ENCODE measurements at regions not wholly inside any gene's neighbourhood (a gene's known extent, or its start where the extent isn't known, plus 50 kb on each side); places are given as distances from the start of the nearest gene placed in this dataset.

GRCh38 chr5:31100047-31100575 is 93.4 kb upstream of the CDH6 start:
- no peak for TF ChIP-seq CTCF (IDR thresholded peaks at IDR 0.05; ENCODE audit: insufficient read depth, low read depth, low read length, missing control alignments)
- DNase-seq (ENCODE audit: low read depth) = no peak
- no peak overlapping the region for H3K4me3 ChIP-seq (ENCODE audit: low read length)

- no peak overlapping the region for H3K4me3 ChIP-seq (ENCODE audit: low read length)
- TF ChIP-seq CTCF (IDR thresholded peaks at IDR 0.05; ENCODE audit: insufficient read depth, low read depth, low read length, missing control alignments) = no peak
- DNase-seq (ENCODE audit: low read depth) = peak; percentile 83
Observed at GRCh38 chr5:31098811-31099210, 94.7 kb upstream of the CDH6 start.

GRCh38 chr5:31097851-31098250 is 95.6 kb upstream of the CDH6 start:
- no peak for TF ChIP-seq CTCF (IDR thresholded peaks at IDR 0.05; ENCODE audit: insufficient read depth, low read depth, low read length, missing control alignments)
- no peak for DNase-seq (ENCODE audit: low read depth)

GRCh38 chr5:31096238-31096865 is 97.1 kb upstream of the CDH6 start:
- peak; percentile 54 for DNase-seq (ENCODE audit: low read depth)
- H3K4me3 ChIP-seq (ENCODE audit: low read length) = no peak overlapping the region
- no peak for TF ChIP-seq CTCF (IDR thresholded peaks at IDR 0.05; ENCODE audit: insufficient read depth, low read depth, low read length, missing control alignments)

More at GRCh38 chr5:31097851-31098250, 95.6 kb upstream of the CDH6 start:
- H3K4me3 ChIP-seq (ENCODE audit: low read length) = no peak overlapping the region

GRCh38 chr5:31095796-31096195 is 97.7 kb upstream of the CDH6 start:
- DNase-seq (ENCODE audit: low read depth) = no peak
- no peak for TF ChIP-seq CTCF (IDR thresholded peaks at IDR 0.05; ENCODE audit: insufficient read depth, low read depth, low read length, missing control alignments)
- no peak overlapping the region for H3K4me3 ChIP-seq (ENCODE audit: low read length)

GRCh38 chr5:31091501-31091900 is 102.0 kb upstream of the CDH6 start:
- H3K4me3 ChIP-seq (ENCODE audit: low read length) = no peak overlapping the region
- TF ChIP-seq CTCF (IDR thresholded peaks at IDR 0.05; ENCODE audit: insufficient read depth, low read depth, low read length, missing control alignments) = no peak
- no peak for DNase-seq (ENCODE audit: low read depth)

GRCh38 chr5:31090467-31090866 is 103.0 kb upstream of the CDH6 start:
- no peak overlapping the region for H3K4me3 ChIP-seq (ENCODE audit: low read length)
- no peak for DNase-seq (ENCODE audit: low read depth)
- no peak for TF ChIP-seq CTCF (IDR thresholded peaks at IDR 0.05; ENCODE audit: insufficient read depth, low read depth, low read length, missing control alignments)

Measured in epithelial cell of esophagus (primary cell).